Activated naive CD4-positive, alpha-beta T cell treated with anti-CD3 and anti-CD28 coated beads, Interleukin-2, amount 50 U/mL, for 72 hours (primary cell): ENCODE measurements at regions not wholly inside any gene's neighbourhood (a gene's known extent, or its start where the extent isn't known, plus 50 kb on each side); places are given as distances from the start of the nearest gene placed in this dataset.

Experiments
- ATAC-seq, 2 donors: fragments of 150-1000 bp; cut with Tn5 transposase; 2 replicates each; pipeline ENCODE4 v1.10.0; 2021; ENCODE audit warnings: mild to moderate bottlenecking in 2 of 2, moderate library complexity in 2 of 2
- DNase-seq, 2 donors: peaks; one replicate each; pipeline ENCODE4 v3.0.0; 2021 to 2022; ENCODE audit warnings: low spot score in 2 of 2
- H3K27ac Mint-ChIP-seq, 2 donors: one replicate each; pipeline ENCODE4 v1.8.0; 2022; ENCODE audit warnings: mild to moderate bottlenecking in 2 of 2, mixed read lengths in 2 of 2
- H3K36me3 Mint-ChIP-seq, 2 donors: one replicate each; pipeline ENCODE4 v1.8.0; 2022; ENCODE audit warnings: mixed read lengths in 2 of 2
- H3K9me3 Mint-ChIP-seq, 2 donors: one replicate each; pipeline ENCODE4 v1.8.0; 2022; ENCODE audit warnings: mixed read lengths in 2 of 2

DNA sequence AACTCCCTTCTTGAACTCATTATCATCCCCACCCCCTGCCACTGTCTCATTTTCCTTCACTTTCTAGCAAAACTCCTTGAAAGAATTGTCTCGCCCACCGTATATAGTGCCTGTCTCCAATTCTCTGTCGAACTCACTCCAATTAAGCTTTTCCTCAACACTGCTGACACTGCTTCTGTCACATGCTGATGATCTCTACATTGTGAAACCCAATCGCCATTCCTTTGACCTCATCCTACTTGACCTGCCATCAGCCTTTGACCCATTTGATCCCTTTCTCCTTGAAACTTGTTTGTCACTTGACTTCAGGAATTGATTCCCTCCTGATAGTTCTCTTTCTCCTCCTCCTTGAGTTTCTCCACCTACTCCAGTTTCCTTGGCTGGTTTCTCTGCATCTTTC is 54.8 kb downstream of the CCDC71L start:
- Mint-ChIP-seq H3K36me3 (no peaks in the 10 kb centered on the region), H3K27ac (no peak overlapping the region), H3K9me3 (no peaks in the 10 kb centered on the region)
- ATAC-seq (no peak), DNase-seq (no peak)

DNA sequence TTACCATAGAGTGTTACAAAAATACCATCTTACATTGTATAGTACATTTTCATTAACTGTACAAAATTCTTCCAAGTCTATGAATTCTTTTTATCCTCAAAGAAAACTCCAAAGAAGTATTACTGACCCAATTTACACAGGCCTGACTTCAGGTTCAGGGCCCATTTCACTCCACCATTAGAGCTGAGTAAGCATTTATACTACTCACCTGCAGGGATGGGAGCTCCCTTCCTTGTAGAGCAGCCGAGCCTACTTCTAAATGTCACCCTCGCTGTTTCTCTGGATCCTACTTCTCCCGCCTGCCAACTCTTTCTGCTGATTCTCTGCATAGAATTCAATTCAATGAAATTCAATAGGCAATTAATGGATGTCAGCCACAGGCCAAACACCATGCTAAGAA is 56.0 kb downstream of the CCDC71L start:
- no peaks in the 10 kb centered on the region for H3K36me3 Mint-ChIP-seq
- DNase-seq (no peak), ATAC-seq (no peak)
- H3K27ac Mint-ChIP-seq, result no peak overlapping the region
- H3K9me3 Mint-ChIP-seq, result no peaks in the 10 kb centered on the region

DNA sequence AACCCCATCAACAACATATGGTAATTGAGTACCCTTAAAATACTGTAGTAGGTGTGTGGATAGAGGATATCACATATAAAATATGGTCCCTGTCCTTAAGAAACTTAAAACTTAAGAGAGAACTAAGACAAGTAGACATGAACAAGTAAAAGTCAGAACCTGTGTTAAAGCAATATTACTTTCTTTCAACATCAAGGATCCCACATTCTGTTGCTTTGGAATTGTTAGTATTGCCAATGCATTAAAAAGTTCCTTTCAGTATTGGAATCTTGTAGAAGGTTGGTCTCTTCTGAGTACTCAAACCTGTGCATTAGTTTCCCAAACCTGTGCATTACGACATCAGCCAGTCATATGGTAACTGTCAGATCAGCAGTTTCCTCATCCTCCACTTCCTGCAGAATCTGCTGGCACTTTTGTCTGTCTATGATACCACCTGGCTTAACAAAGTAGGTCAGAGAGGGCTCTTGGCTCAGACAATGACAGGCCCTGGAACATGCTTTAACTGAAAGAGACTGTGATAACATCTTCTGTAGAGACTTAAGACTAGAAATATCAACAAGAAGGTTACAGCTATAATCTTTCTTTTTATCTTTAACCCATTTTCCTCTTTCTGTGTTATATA is 56.5 kb downstream of the CCDC71L start:
- H3K27ac Mint-ChIP-seq, result no peak overlapping the region

DNA sequence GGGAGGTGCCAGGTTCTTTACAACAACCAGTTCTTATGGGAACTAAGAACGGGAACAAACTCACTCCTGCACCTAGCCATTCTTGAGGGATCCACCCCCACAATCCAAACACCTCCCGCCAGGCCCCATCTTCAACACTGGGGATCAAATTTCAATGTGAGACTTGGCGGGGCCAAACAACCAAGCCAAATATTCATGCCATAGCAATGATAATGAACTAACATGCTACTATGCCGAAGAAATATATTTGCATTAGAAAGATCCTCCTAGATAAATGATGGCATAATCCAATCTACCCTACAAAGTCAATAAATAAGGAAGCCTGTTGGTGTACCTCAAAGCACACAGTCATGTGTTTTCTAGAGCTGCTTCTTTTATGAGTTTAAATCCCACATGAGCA is 57.6 kb downstream of the CCDC71L start:
- ATAC-seq, result no peak
- H3K9me3 Mint-ChIP-seq, result no peaks in the 10 kb centered on the region
- no peak for DNase-seq
- no peaks in the 10 kb centered on the region for H3K36me3 Mint-ChIP-seq
- H3K27ac Mint-ChIP-seq, result no peak overlapping the region

More for the DNA sequence above, 56.5 kb downstream of the CCDC71L start:
- no peaks in the 10 kb centered on the region for H3K9me3 Mint-ChIP-seq
- ATAC-seq (peak; percentile 61 to 70), DNase-seq (peak in 1 of 2 donors; percentile 5)
- H3K36me3 Mint-ChIP-seq, result no peaks in the 10 kb centered on the region

DNA sequence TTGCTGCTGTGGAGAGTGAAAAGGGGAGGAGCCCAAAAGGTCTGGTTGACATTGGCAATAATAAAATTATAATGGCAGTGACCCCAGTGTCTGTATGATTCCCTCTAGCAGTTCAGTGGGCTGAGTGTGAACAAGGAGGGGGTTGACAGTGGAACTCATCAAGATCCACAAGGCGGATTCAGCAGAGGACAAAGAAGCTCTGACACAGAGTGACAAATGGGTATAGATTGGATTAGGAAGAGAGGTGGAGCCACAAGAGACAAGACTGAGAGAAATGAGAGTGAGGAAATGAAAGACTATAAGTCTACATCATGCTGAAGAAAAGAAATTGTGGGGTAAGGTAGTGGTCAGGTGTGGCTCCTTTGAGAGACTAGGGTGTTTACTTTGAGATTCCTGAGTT is 58.9 kb downstream of the CCDC71L start:
- H3K36me3 Mint-ChIP-seq, result no peaks in the 10 kb centered on the region
- H3K9me3 Mint-ChIP-seq, result no peaks in the 10 kb centered on the region
- DNase-seq (no peak), ATAC-seq (no peak)
- no peak overlapping the region for H3K27ac Mint-ChIP-seq

DNA sequence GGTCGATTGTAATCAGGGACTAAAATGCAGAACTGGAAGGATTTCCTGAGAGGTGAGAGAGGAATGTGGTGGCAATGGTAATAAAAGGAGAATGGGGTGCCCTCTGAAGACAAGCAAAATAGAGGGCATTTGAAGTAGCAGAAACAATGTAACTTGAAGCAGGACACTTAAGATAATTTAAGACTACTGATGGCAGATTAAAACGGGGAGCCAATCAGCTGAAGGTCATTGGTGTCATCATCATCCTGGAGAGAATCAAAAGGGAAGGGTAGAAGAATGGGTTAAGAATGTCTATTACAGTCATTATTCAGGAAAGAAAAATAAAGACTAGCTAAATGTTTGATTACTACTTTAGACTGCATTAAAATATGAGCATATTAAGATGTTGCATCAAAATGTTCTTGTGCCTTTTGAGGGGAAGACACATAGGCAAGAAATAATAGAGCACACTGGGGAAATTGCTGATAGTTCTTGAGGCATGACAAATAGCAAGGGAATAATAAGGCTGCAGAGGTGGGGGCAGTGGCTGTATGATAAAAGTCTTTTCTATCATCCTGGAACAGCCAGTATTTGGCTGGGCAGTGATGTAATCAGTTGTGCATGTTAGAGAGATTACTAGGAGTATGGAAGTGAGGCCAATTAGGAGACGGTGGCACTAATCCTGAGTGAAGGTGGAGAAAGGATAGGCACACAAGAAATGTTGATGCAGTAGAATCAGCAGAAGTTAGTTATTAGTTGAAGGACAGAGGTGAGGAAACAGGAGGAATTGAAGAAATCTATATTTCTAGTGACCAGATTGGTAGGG is 60.2 kb downstream of the CCDC71L start:
- DNase-seq (no peak), ATAC-seq (no peak)
- Mint-ChIP-seq H3K36me3 (no peaks in the 10 kb centered on the region), H3K9me3 (no peaks in the 10 kb centered on the region), H3K27ac (no peak overlapping the region)

DNA sequence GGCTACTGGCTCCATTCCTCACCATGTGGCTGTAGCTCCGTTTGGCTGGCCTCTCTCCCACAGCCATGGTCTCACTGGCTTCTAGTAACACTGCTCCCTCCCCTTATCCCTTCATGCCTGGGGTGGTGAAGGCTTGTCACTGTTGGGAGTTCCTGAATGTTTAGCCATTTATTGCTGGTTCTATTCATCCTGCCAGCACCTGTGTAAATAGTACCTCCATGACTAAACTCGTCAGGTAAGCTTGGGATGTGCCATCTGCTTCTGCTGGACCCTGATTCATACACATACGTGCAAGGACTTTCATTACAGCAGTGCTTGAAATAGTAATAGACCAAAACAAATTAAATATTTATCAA is 61.6 kb downstream of the CCDC71L start:
- ATAC-seq, result no peak
- DNase-seq, result no peak
- Mint-ChIP-seq H3K9me3 (no peaks in the 10 kb centered on the region), H3K27ac (no peak overlapping the region), H3K36me3 (no peaks in the 10 kb centered on the region)

DNA sequence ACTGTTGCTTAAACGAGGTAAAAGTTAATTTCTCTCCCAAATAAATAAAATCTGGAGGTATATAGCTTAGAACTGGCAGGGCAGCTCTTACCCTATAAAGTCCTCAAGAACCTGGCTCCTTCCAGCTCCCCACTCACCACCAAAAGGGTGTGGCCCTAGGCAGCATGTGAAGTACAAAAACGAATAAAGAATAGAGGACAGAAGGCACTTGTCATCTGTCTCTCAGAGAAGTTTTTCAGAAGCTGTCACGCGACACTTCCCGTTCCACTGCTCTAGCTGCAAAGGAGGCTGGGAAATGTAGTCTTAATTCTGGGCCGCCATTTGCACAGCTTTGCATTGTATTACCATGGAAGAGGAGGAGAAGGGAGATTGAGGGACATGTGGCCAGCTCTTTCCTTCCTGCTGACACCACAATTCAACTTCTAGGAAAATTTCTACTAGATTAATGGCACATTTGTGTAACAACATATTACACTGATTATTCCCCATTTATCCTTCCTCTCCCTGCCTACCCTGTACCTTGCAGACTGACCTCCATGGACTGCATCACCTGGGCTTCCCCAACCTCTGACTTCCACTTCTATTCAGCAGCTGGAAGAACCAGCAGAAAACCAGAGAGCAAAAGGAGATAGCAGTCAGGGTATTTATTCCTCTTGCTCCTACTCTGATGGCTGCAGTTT is 62.2 kb downstream of the CCDC71L start:
- ATAC-seq (peak; percentile 99), DNase-seq (peak; percentile 56 to 58)
- H3K9me3 Mint-ChIP-seq, result no peaks in the 10 kb centered on the region
- no peak overlapping the region for H3K27ac Mint-ChIP-seq
- no peaks in the 10 kb centered on the region for H3K36me3 Mint-ChIP-seq

DNA sequence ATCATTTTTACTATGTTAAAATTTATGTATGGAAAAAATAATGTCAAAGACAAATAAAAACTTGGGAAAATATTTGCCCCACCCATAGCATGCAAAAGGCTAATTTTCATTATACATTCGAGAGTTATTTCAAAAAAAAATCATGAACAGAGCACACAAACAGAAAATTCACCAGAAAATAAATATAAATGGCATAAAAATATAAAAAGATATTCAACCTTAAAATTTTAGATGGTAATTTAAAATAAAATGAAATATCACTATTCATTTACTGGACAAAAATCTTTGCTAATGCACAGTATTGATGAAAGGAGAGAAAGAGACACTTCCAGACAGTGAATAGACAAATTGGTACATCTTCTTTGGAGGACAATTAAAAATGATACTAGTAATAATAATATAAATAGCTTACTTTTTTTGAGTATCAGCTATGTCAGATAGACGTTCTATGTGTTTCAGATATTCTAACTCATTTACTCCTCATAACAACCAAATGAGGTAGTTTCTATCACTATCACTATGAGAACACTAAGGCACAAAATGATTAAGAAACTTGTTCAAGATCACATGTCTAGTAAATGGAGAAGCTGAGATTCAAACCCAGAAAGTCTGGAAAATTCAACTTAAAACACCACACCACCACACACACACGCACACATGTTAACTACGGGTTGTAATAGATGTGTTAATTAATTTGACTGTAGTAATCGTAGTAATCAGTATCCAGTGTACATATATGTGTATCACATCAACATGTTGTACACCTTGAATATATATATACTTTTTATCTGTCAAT is 63.0 kb downstream of the CCDC71L start:
- Mint-ChIP-seq H3K36me3 (no peaks in the 10 kb centered on the region), H3K27ac (no peak overlapping the region), H3K9me3 (no peaks in the 10 kb centered on the region)
- ATAC-seq, result peak in 1 of 2 donors; percentile 19
- DNase-seq, result no peak

DNA sequence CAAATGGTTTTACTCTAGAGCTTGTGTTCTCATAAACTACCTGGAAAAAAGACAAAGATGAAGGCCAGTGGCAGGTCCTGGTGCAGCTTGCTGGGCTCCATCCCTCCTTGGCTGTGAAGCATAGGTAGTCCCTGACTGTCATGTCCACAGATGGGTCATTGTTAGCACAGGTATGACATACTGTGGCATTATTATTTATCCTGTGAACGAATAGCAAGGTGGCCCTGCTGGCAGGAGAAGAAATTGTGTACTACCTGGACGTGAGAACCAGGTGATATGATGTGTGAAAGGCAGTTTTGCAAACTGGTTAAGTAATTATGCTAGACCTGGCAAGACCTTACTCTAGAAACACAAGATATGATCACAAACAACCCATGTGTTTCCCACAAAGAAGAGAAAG is 63.9 kb downstream of the CCDC71L start:
- DNase-seq (no peak), ATAC-seq (no peak)
- no peak overlapping the region for H3K27ac Mint-ChIP-seq
- H3K9me3 Mint-ChIP-seq, result no peaks in the 10 kb centered on the region
- no peaks in the 10 kb centered on the region for H3K36me3 Mint-ChIP-seq

DNA sequence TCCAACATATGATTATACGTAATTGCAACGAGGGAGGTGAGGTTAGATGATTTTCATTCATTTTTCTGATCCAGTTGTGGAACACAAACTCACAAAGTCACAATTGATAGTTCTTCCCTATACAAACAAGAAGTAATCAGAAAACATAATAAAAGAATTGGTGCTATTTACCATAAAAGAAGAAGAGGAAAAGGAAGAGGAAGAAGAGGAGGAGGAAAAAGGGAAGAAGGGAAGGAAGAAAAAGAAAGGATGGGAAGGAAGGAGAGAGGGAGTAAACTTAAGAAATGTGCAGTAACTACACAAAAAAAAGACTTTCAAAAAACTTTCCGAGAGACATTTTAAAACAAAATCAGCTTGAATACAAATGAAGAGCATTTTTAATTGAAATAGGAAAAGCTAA is 65.0 kb downstream of the CCDC71L start:
- ATAC-seq, result no peak
- no peak for DNase-seq
- Mint-ChIP-seq H3K27ac (no peak overlapping the region), H3K9me3 (no peaks in the 10 kb centered on the region), H3K36me3 (no peaks in the 10 kb centered on the region)

DNA sequence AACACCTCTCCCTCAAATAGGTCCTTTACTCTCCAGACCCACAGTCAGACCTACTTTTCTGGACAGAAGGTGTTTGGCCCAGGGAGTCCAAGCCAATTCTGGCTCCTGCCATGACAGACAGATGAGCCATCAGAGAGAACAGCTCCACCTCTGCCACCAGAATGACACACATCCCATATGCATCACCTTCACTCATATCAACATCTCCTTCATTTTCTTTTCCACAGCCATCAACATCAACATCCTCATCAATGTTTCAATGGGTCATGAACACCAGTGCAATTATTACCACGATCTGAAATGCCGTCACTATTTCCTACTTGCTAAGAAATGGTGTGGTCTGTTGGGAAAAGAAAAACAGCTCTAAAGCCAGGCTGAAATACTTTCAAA is 67.9 kb downstream of the CCDC71L start:
- Mint-ChIP-seq H3K36me3 (peaks cover 0 to 6% of the 10 kb centered on the region in 2 donors), H3K9me3 (peaks cover 0 to 5% of the 10 kb centered on the region in 2 donors), H3K27ac (no peak overlapping the region)
- DNase-seq, result no peak
- ATAC-seq, result no peak

DNA sequence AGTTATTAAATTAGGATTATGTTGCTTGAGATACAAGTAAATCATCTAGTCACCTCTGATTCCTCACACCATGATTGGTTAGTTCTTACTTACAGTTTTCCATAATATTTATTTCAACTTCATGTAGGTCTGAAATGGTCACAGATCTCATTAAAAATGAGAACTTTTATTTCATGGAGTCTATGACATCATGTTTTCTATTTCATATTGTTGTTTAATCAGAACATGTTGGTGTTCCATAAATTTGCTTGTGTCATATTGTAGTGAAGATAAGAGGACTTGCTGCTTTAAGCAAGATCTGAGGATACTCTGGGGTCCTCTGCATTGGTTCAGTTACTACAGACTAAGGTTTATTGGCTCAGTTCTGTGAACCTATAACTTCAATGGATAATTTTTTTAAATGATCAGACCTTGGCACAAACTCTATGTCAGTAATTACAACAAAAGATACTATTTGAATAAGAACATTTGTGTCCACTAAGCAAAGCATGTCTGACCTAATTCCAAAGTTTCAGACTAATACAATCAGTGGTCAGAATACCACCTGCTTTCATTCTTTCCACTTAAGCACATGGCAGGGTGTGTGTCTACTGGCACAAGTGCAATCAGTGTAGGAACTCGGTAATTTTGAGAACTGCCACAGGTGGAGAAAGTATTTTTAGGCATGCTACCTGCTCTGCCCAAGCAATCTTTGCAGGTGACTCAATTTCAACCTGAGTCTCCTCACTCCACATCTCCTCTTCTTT is 68.5 kb downstream of the CCDC71L start:
- peaks cover 0 to 6% of the 10 kb centered on the region in 2 donors for H3K36me3 Mint-ChIP-seq
- ATAC-seq (no peak), DNase-seq (no peak)
- peaks cover 0 to 5% of the 10 kb centered on the region in 2 donors for H3K9me3 Mint-ChIP-seq
- H3K27ac Mint-ChIP-seq, result no peak overlapping the region

DNA sequence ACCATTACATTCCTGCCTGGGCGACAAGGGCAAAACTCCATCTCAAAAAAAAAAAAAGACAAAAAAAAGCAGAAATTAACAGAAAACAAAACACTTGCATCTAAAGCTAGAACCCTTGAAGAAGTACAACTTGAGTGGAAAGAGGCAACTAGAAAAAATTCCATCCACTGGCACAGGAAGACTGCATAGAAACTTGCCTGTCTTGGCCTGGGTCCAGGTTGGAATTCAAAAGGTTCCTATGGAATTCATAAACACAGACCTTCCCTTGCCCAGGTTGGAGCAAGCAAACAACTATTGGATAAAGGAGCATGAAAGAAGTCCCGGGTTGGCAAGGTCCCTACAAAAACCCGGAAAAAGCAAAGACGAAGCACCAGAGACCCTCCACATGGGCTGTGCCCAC is 69.8 kb downstream of the CCDC71L start:
- no peak for ATAC-seq
- no peak for DNase-seq
- H3K36me3 Mint-ChIP-seq, result peaks cover 0 to 6% of the 10 kb centered on the region in 2 donors
- no peak overlapping the region for H3K27ac Mint-ChIP-seq
- H3K9me3 Mint-ChIP-seq, result peaks cover 0 to 5% of the 10 kb centered on the region in 2 donors

DNA sequence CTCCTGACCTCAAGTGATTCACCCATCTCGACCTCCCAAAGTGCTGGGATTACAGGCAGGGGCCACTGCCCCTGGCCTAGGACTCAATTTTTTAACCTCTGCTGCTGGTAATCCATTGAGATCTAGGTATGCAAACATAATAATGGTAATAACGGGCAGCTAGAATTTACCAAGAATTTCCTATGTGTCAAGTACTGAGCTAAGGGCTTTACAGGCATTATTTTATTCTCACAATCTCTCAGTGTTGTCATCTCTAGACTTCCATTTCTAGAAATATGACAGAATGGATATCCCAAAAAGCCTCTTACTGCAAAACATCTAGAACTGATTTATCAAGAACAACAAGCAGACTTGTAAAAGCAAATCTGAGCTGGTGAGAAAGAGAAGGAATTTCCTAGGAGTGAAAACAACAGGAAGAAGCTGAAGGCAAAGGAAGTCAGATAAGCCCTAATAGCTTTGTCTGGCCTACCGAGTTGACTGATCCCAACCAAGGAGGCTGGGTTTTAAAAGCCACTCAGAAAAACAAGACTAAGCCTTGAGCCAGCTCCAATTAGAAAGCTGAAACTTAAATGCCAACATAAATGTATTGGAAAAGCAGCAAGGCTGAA is 70.6 kb downstream of the CCDC71L start:
- H3K36me3 Mint-ChIP-seq, result peaks cover 0 to 6% of the 10 kb centered on the region in 2 donors
- no peak for ATAC-seq
- H3K9me3 Mint-ChIP-seq, result peaks cover 0 to 5% of the 10 kb centered on the region in 2 donors
- no peak overlapping the region for H3K27ac Mint-ChIP-seq
- no peak for DNase-seq
